CD4-positive, CD25-positive, alpha-beta regulatory T cell (primary cell): ENCODE measurements at regions not wholly inside any gene's neighbourhood (a gene's known extent, or its start where the extent isn't known, plus 50 kb on each side); places are given as distances from the start of the nearest gene placed in this dataset.

Experiments used
- ATAC-seq, 2 donors: fragments of 150-1000 bp; cut with Tn5 transposase; one replicate each; pipeline ENCODE4 v1.10.0; 2021; ENCODE audit warnings: low read depth in 2 of 2, moderate number of reproducible peaks in 2 of 2, moderate library complexity in 1 of 2
- DNase-seq, 3 donors: peaks; one replicate each; pipeline versions ENCODE4 v3.0.0 to v3.0.0-alpha.2; 2012 to 2022; ENCODE audit warnings: mixed read lengths in 1 of 3
- H3K27ac ChIP-seq: one replicate; pipeline ENCODE4 v1.7.0; 2013; ENCODE audit warnings: mild to moderate bottlenecking, low read length; ENCODE audit not compliant: insufficient read depth, poor library complexity, severe bottlenecking
- H3K27me3 ChIP-seq: one replicate; pipeline ENCODE4 v1.7.0; 2013; ENCODE audit warnings: low read length; ENCODE audit not compliant: control insufficient read depth, insufficient read depth
- H3K36me3 ChIP-seq: one replicate; pipeline ENCODE4 v1.7.0; 2013; ENCODE audit warnings: mild to moderate bottlenecking, low read length, moderate library complexity; ENCODE audit not compliant: control insufficient read depth, insufficient read depth
- H3K4me1 ChIP-seq: 2 replicates; pipeline ENCODE4 v1.7.0; 2013; ENCODE audit warnings: mild to moderate bottlenecking, low read length; ENCODE audit not compliant: insufficient read depth, control insufficient read depth, poor library complexity, severe bottlenecking
- H3K4me3 ChIP-seq: one replicate; pipeline ENCODE4 v1.7.0; 2013; ENCODE audit warnings: low read depth, mild to moderate bottlenecking, low read length, moderate library complexity
- H3K9me3 ChIP-seq, 2 experiments: 1 replicate in 1 of 2; 2 replicates in 1 of 2; pipeline ENCODE4 v1.7.0; 2013; ENCODE audit warnings: low read length in 2 of 2, mild to moderate bottlenecking in 1 of 2, moderate library complexity in 1 of 2; ENCODE audit not compliant: control insufficient read depth in 2 of 2
- H3K27ac Mint-ChIP-seq, 3 donors: one replicate each; pipeline ENCODE4 v1.8.0; 2020 to 2022; ENCODE audit warnings: mild to moderate bottlenecking in 3 of 3, mixed read lengths in 3 of 3, moderate library complexity in 2 of 3
- H3K27me3 Mint-ChIP-seq: one replicate; pipeline ENCODE4 v1.8.0; 2022; ENCODE audit warnings: mild to moderate bottlenecking, mixed read lengths
- H3K36me3 Mint-ChIP-seq: one replicate; pipeline ENCODE4 v1.8.0; 2020; ENCODE audit warnings: mixed read lengths
- H3K4me1 Mint-ChIP-seq, 4 donors: one replicate each; pipeline ENCODE4 v1.8.0; 2020 to 2022; ENCODE audit warnings: mixed read lengths in 4 of 4, mild to moderate bottlenecking in 1 of 4
- H3K4me3 Mint-ChIP-seq, 4 donors: one replicate each; pipeline ENCODE4 v1.8.0; 2020 to 2022; ENCODE audit warnings: mild to moderate bottlenecking in 4 of 4, mixed read lengths in 4 of 4, moderate library complexity in 3 of 4
- H3K9me3 Mint-ChIP-seq, 7 donors: one replicate each; pipeline ENCODE4 v1.8.0; 2020 to 2022; ENCODE audit warnings: mixed read lengths in 7 of 7, mild to moderate bottlenecking in 3 of 7, moderate library complexity in 2 of 7

- no peak overlapping the region for H3K27ac ChIP-seq
- no peaks in the 10 kb centered on the region for H3K4me1 Mint-ChIP-seq
- peaks cover 0 to 2% (median 0%) of the 10 kb centered on the region in 7 donors for H3K9me3 Mint-ChIP-seq
- H3K9me3 ChIP-seq = no peaks in the 10 kb centered on the region
- H3K4me3 ChIP-seq = no peak overlapping the region
- H3K4me1 ChIP-seq = no peaks in the 10 kb centered on the region
- no peak overlapping the region for H3K4me3 Mint-ChIP-seq
- no peaks in the 10 kb centered on the region for H3K27me3 ChIP-seq
- H3K27ac Mint-ChIP-seq = no peak overlapping the region
- H3K36me3 Mint-ChIP-seq = no peaks in the 10 kb centered on the region
- H3K27me3 Mint-ChIP-seq = peaks cover 4% of the 10 kb centered on the region
- DNase-seq (no peak), ATAC-seq (no peak)
- no peaks in the 10 kb centered on the region for H3K36me3 ChIP-seq
Measured at GRCh38 chr12:111157486-111157885, 211.4 kb downstream of the PHETA1 start.

- Histone ChIP-seq H3K36me3 (no peaks in the 10 kb centered on the region), H3K4me1 (no peaks in the 10 kb centered on the region), H3K27ac (no peak overlapping the region), H3K9me3 (no peaks in the 10 kb centered on the region), H3K4me3 (no peak overlapping the region), H3K27me3 (no peaks in the 10 kb centered on the region)
- no peak overlapping the region for H3K27ac Mint-ChIP-seq
- ATAC-seq (no peak), DNase-seq (no peak)
- H3K9me3 Mint-ChIP-seq = peaks cover 0 to 2% (median 0%) of the 10 kb centered on the region in 7 donors
- H3K36me3 Mint-ChIP-seq = no peaks in the 10 kb centered on the region
- no peak overlapping the region for H3K4me3 Mint-ChIP-seq
- peaks cover 4% of the 10 kb centered on the region for H3K27me3 Mint-ChIP-seq
- no peaks in the 10 kb centered on the region for H3K4me1 Mint-ChIP-seq
Measured at GRCh38 chr12:111156304-111156703, 212.6 kb downstream of the PHETA1 start.

GRCh38 chr12:111155521-111155920 is 213.4 kb downstream of the PHETA1 start:
- Histone ChIP-seq H3K4me3 (no peak overlapping the region), H3K9me3 (no peaks in the 10 kb centered on the region), H3K4me1 (no peaks in the 10 kb centered on the region), H3K36me3 (no peaks in the 10 kb centered on the region), H3K27me3 (no peaks in the 10 kb centered on the region), H3K27ac (no peak overlapping the region)
- Mint-ChIP-seq H3K36me3 (no peaks in the 10 kb centered on the region), H3K4me3 (no peak overlapping the region), H3K4me1 (no peaks in the 10 kb centered on the region), H3K27ac (no peak overlapping the region), H3K9me3 (peaks cover 0 to 2% (median 0%) of the 10 kb centered on the region in 7 donors), H3K27me3 (peaks cover 5% of the 10 kb centered on the region)
- no peak for ATAC-seq
- no peak for DNase-seq

- Mint-ChIP-seq H3K4me3 (no peak overlapping the region), H3K27ac (no peak overlapping the region), H3K4me1 (peaks cover 0 to 2% (median 0%) of the 10 kb centered on the region in 4 donors), H3K9me3 (peaks cover 0 to 2% (median 0%) of the 10 kb centered on the region in 7 donors), H3K27me3 (peaks cover 6% of the 10 kb centered on the region), H3K36me3 (no peaks in the 10 kb centered on the region)
- H3K36me3 ChIP-seq = no peaks in the 10 kb centered on the region
- H3K4me3 ChIP-seq = no peak overlapping the region
- peaks cover 3% of the 10 kb centered on the region for H3K27me3 ChIP-seq
- H3K4me1 ChIP-seq = no peaks in the 10 kb centered on the region
- no peaks in the 10 kb centered on the region for H3K9me3 ChIP-seq
- DNase-seq (no peak), ATAC-seq (no peak)
- no peak overlapping the region for H3K27ac ChIP-seq
Measured at GRCh38 chr12:111155020-111155419, 213.9 kb downstream of the PHETA1 start.

- H3K4me3 Mint-ChIP-seq = no peak overlapping the region
- no peaks in the 10 kb centered on the region for H3K36me3 ChIP-seq
- no peak overlapping the region for H3K27ac ChIP-seq
- peaks cover 0 to 2% (median 0%) of the 10 kb centered on the region in 4 donors for H3K4me1 Mint-ChIP-seq
- no peaks in the 10 kb centered on the region for H3K36me3 Mint-ChIP-seq
- ATAC-seq = no peak
- no peak overlapping the region for H3K27ac Mint-ChIP-seq
- no peak overlapping the region for H3K4me3 ChIP-seq
- H3K27me3 Mint-ChIP-seq = peaks cover 9% of the 10 kb centered on the region
- no peak for DNase-seq
- no peaks in the 10 kb centered on the region for H3K9me3 ChIP-seq
- H3K27me3 ChIP-seq = peaks cover 3% of the 10 kb centered on the region
- no peaks in the 10 kb centered on the region for H3K9me3 Mint-ChIP-seq
- no peaks in the 10 kb centered on the region for H3K4me1 ChIP-seq
Measured at GRCh38 chr12:111154147-111154834, 214.6 kb downstream of the PHETA1 start.

GRCh38 chr12:111152561-111152960 is 216.3 kb downstream of the PHETA1 start:
- Mint-ChIP-seq H3K36me3 (peaks cover 3% of the 10 kb centered on the region), H3K9me3 (peaks cover 0 to 3% (median 0%) of the 10 kb centered on the region in 7 donors), H3K4me3 (no peak overlapping the region), H3K27me3 (peaks cover 9% of the 10 kb centered on the region), H3K27ac (no peak overlapping the region), H3K4me1 (peaks cover 0 to 2% (median under 1%) of the 10 kb centered on the region in 4 donors)
- no peak overlapping the region for H3K4me3 ChIP-seq
- peaks cover 3% of the 10 kb centered on the region for H3K27me3 ChIP-seq
- no peak overlapping the region for H3K27ac ChIP-seq
- H3K4me1 ChIP-seq = no peaks in the 10 kb centered on the region
- DNase-seq (no peak), ATAC-seq (no peak)
- H3K9me3 ChIP-seq = no peaks in the 10 kb centered on the region
- no peaks in the 10 kb centered on the region for H3K36me3 ChIP-seq

GRCh38 chr12:111150921-111151840 is 217.7 kb downstream of the PHETA1 start:
- peaks cover 3% of the 10 kb centered on the region for H3K27me3 ChIP-seq
- H3K4me3 Mint-ChIP-seq = no peak overlapping the region

More at GRCh38 chr12:111150921-111151840, 217.7 kb downstream of the PHETA1 start:
- no peaks in the 10 kb centered on the region for H3K4me1 ChIP-seq
- no peak overlapping the region for H3K27ac Mint-ChIP-seq
- H3K4me3 ChIP-seq = no peak overlapping the region
- ATAC-seq (no peak), DNase-seq (no peak)
- peaks cover 9% of the 10 kb centered on the region for H3K27me3 Mint-ChIP-seq
- no peaks in the 10 kb centered on the region for H3K9me3 ChIP-seq
- peaks cover 0 to 3% (median 0%) of the 10 kb centered on the region in 7 donors for H3K9me3 Mint-ChIP-seq
- no peaks in the 10 kb centered on the region for H3K36me3 ChIP-seq
- peaks cover 0 to 4% (median under 1%) of the 10 kb centered on the region in 4 donors for H3K4me1 Mint-ChIP-seq
- H3K36me3 Mint-ChIP-seq = peaks cover 3% of the 10 kb centered on the region
- no peak overlapping the region for H3K27ac ChIP-seq
